NCI-H82 treated with DMSO at 0.1 percent for 48 hours (cell line): ENCODE measurements at regions not wholly inside any gene's neighbourhood (a gene's known extent, or its start where the extent isn't known, plus 50 kb on each side); places are given as distances from the start of the nearest gene placed in this dataset.
"Not testable (repeated sequence)": the region's sequence is repeated elsewhere in the genome, so short reads cannot be mapped to it uniquely, and the experiment has no call there.

Source experiments
- DNase-seq: peaks from one replicate; lab custom pipeline; 2025; ENCODE audit not compliant: unreplicated experiment; lab: John Stamatoyannopoulos, UW

GRCh38 chr7:52382731-52383130, 652.7 kb upstream of the POM121L12 start:
- DNase-seq = no peak

- DNase-seq = no peak
These were observed 665.5 kb upstream of the POM121L12 start for GRCh38 chr7:52369922-52370321.

DNA sequence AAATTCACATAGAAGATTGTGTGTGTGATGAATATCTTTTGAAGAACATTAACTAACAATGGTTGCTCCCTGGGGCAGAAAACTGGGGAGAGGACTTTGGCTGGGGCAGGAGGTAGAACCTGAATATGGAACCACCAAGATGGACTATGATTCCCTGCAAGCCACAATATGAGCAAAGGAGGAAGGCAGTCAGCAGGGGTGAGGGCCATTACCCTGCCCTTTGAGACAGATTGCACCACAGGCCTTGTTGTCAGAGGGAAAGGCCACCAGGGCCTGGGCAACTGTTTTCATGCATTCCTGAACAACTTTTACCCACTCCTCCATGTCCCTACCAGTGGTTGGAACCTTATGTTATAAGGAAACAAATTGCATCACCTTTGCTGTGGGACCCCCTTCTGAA, 670.1 kb upstream of the POM121L12 start:
- DNase-seq = no peak

GRCh38 chr7:52362521-52362920, 672.9 kb upstream of the POM121L12 start:
- no peak for DNase-seq

- DNase-seq = no peak
These were observed 674.9 kb upstream of the POM121L12 start for GRCh38 chr7:52360541-52360940.

DNA sequence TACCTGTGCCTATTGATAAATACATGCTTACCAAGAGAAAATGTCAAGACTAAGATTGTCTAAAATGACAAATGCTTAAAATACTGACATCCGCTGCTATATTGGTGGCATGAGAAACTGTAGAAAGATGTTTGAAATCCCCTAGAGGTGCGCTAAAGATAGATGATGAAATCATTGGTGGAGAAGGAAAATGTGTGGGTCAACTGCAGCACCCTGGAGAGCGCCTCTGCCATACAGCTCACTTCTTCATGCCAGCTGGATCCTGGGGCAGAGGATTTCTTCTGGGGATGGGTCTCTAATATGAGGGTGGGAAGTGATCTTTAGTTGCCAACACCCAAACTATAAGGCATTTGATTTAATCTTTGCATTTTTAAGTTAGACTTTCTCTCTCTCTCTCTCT, 680.4 kb upstream of the POM121L12 start:
- DNase-seq = no peak

DNA sequence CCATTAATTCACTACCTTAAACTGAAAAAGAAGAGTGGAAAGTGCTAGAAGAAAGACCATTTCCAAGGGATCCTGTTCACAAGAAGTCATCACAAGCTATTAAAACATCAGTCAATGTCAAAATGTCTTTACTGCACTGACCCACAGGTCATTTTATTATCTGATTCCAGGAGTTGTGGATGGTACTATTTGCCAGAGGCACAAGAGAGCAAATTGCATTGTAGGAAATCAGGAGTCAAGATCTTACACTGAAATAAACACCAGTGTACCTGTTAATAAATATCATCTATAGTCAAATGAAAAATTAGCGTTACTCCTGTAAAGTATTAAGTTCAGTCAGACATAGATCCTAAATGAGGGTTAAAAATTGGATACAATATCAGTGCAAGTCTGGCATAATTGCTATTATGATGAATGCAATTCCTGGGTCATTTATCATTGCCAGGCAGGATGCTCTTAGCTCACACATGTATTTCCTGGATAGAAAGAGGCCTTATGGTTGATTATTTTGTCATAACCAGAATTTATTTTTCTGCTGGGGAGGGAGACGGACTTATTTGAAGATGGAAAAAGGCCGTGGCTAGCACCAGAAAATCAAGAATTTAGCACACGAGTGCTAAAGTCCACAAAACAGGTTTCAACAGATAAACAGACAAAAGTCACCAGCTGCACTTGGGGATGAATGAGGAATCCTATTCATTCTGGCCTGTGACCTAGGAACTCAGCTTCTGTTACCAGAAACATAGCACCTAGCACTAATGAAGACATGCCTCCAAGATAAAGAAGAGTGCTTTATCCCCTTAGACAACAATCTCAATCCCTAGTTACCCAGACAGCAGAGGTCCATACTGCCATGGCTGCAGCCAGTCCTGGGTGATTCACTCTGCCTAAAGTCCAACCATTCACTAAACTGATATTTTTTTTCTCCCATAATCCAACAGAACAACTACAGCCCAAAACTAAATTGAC, 683.1 kb upstream of the POM121L12 start:
- DNase-seq = no peak

- no peak for DNase-seq
These were observed 691.4 kb upstream of the POM121L12 start for GRCh38 chr7:52344015-52344414.

DNA sequence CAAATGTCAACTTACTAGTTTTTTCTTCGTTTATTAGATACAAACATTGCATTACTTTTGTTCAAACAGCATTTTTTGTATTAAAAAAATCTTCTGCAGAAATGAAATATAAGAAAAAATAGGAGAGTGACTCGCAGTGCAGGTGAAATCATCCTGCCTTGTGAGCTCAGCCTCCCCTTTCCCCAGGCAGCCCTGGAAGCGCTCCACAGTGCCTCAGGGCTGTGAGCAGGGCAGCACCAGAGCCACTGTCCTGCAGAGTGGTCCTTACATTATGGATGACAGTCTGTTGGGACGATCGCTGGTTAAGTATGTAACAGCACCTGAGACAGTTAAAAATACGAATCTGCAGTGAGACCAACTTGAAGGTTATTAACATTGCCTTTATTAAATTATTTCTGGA, 695.4 kb upstream of the POM121L12 start:
- no peak for DNase-seq

DNA sequence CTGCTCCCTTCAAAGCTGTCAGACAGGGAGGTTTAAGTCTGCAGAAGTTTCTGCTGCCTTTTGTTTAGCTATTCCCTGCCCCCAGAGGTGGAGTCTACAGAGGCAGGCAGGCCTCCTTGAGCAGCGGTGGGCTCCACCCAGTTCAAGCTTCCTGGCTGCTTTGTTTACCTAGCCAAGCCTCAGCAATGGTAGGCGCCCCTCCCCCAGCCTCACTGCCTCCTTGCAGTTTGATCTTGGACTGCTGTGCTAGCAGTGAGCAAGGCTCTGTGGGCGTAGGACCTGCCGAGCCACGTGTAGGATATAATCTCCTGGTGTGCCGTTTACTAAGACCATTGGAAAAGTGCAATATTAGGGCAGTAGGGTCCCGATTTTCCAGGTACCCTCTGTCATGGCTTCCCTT, 707.1 kb upstream of the POM121L12 start:
- not testable (repeated sequence) for DNase-seq

DNA sequence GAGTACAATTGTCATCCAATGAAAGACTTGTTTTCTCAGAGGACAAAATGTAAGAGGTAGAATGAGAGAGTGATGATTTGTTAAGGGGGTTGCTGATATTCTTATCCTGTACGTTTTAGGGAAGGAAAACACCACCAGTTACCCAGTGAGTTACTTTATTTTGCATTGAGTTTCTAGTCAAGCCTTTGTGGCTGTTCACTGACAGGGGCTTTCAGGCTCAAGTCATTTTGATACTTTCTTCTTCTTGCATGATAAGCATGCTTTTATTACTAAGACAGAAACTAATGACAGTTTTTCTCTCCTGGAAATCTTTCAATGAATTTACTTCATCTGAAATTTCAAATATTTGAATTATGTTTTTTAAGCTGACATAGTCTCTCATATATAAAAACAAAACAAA, 710.2 kb upstream of the POM121L12 start:
- no peak for DNase-seq

GRCh38 chr7:52323202-52323746, 712.2 kb upstream of the POM121L12 start:
- DNase-seq = no peak

DNA sequence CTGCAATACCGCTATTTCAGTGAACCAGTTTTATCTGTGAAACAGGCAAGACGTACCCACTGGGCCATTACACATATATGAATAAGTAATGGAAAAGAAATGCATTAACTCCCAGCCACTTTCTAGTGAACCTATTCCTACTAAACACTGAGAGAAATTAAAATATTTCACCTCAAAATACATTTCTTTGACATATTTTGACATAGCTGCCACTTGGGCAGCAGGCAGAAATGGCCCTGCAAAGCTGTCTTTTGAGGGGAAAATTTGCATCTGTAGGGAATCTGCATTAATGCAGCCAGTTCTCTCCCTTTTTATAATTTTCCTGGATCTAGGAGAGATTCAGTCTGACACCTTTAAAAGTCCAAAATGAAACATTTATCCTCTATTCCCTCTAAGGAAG, 714.8 kb upstream of the POM121L12 start:
- DNase-seq = no peak

DNA sequence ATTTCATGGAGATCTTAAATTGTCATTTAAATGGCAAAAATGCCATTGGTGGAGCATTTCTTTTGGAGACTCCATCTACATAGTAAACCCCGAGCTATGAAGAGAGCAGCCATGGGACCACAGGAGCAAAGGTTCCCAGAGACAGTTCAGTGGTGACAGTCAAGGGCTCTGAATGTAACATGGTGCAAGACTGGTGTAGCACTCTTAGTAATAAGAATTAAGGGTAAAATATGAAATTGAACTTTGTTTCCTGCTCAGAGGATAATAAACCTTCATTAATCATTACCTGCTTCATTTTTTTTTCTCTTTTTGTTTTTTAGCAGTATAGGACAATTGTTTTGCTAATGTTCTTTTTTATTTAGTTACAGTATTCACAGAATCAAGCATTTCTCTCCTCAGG, 717.5 kb upstream of the POM121L12 start:
- no peak for DNase-seq

- no peak for DNase-seq
These were observed 723.5 kb upstream of the POM121L12 start for GRCh38 chr7:52311886-52312285.

DNA sequence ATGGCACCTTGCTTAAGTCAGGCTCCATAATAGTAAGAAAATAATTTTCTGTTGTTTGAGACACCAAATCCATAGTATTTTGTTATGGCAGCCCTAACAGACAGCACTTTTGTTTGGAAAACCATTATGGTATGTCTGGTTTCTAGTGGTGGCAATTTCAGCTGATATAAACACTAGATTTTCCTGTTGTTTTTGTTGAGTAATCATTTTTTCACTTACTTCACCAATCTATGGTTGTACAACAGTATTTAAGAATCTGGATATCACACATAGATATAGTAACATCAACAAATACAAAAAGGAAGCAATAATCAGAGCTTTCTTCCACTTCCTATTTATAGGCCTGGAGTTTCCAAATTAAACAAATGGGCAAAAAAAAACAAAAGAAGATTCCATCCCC, 725.8 kb upstream of the POM121L12 start:
- DNase-seq = no peak

- DNase-seq = no peak
These were observed 732.5 kb upstream of the POM121L12 start for GRCh38 chr7:52302765-52303520.

DNA sequence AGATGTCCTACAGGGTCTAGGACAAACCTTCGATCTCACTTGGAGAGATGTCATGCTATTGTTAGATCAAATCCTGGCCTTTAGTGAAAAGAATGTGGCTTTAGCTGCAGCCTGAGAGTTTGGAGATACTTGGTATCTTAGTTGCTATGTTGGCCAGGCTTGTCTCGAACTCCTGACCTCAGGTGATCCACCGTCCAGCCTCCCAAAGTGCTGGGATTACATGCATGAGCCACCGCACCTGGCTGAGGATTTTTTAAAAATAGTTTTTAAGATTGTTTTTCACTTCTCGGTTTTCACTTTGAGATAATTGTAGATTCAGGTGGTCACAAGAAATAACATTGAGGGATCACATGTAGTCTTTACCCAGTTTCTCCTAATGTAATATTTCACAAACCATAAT, 738.3 kb upstream of the POM121L12 start:
- DNase-seq = no peak

DNA sequence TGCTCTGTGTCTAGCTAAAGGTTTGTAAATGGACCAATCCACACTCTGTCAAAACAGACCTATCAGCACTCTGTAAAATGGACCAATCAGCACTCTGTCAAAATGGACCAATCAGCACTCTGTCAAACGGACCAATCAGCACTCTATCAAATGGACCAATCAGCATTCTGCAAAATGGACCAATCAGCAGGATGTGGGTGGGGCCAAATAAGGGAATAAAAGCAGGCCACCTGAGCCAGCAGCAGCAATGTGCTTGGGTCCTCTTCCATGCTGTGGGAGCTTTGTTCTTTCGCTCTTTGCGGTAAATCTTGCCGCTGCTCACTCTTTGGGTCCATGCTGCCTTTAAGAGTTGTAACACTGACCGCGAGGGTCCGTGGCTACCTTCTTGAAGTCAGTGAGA, 740.5 kb upstream of the POM121L12 start:
- DNase-seq = no peak

DNA sequence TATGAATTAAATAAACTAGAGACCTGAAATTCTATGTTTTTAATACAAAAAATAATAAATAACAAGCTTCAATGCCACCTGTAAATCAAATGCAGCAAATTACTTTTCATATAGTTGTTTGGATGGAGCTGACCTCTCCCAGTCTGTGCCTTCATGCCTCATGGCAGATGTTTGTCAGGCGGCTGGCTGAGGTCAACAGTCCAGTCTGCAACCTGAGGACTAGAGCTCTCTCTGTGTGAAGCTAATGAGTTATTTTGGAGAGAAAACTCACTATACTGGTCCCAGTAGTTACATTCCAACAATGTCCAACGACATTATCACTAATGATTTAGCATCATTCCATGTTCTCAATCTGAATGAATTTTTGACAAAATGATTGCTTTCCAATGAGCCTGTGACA, 746.2 kb upstream of the POM121L12 start:
- DNase-seq = no peak

- DNase-seq = no peak
These were observed 747.7 kb upstream of the POM121L12 start for GRCh38 chr7:52287698-52288097.

DNA sequence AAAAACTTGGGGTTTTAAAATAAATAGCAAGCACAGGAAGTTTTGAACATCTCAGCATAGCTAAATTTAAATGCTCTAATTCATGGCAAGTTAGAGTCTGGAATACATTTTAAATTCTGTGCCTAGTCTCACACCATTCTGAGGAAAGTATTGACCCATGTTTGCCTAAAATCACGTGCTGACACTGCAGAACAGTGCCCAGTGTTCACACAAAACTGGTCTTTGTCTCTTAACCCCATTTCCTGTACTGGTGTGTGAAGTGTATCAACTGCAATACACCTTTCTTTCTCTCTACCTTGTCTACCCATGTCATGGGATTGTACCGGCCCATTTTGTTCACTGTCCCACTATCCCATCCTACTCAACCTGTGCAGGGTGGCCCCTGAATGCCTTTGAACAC, 749.7 kb upstream of the POM121L12 start:
- no peak for DNase-seq
